Calu3 (cell line): ENCODE measurements at regions not wholly inside any gene's neighbourhood (a gene's known extent, or its start where the extent isn't known, plus 50 kb on each side); places are given as distances from the start of the nearest gene placed in this dataset.

ENCODE experiments used
- BruUV-seq: library from RNA; stranded (reverse); fragments of 400-500 nt; replicated peaks from 2 replicates; lab custom pipeline; 2021; lab: Mats Ljungman, UMichigan
- CTCF ChIA-PET: fragments of 300-600 bp; sonication (Branson Sonifier 250); formaldehyde crosslinking; loops from one replicate; lab custom pipeline; 2022; ENCODE audit warnings: antibody characterized with exemption; lab: Charles Lee
- DNase-seq: peaks from one replicate; pipeline ENCODE4 v3.0.0; 2022
- H3K27ac Mint-ChIP-seq: one replicate; pipeline ENCODE4 v1.8.0; 2022; ENCODE audit warnings: mixed read lengths; ENCODE audit not compliant: unreplicated experiment
- H3K27me3 Mint-ChIP-seq: one replicate; pipeline ENCODE4 v1.8.0; 2022; ENCODE audit warnings: mixed read lengths; ENCODE audit not compliant: unreplicated experiment
- H3K36me3 Mint-ChIP-seq: one replicate; pipeline ENCODE4 v1.8.0; 2022; ENCODE audit warnings: mild to moderate bottlenecking, moderate library complexity, mixed read lengths; ENCODE audit not compliant: insufficient read depth, unreplicated experiment
- H3K4me1 Mint-ChIP-seq: one replicate; pipeline ENCODE4 v1.8.0; 2022; ENCODE audit warnings: mild to moderate bottlenecking, low read depth, mixed read lengths; ENCODE audit not compliant: unreplicated experiment
- H3K4me3 Mint-ChIP-seq: one replicate; pipeline ENCODE4 v1.8.0; 2022; ENCODE audit warnings: mild to moderate bottlenecking, low read depth, moderate library complexity, mixed read lengths; ENCODE audit not compliant: unreplicated experiment
- H3K9me3 Mint-ChIP-seq: one replicate; pipeline ENCODE4 v1.8.0; 2022; ENCODE audit warnings: low read depth, mixed read lengths; ENCODE audit not compliant: unreplicated experiment
- intact Hi-C: fragments of 100-400 bp; cut with micrococcal nuclease; formaldehyde crosslinking; loops from one replicate; pipeline ENCODE4 v1.10.0; 2022; ENCODE audit not compliant: unreplicated experiment
- TF ChIP-seq, protein P1 (sequence below): fragments of 200-600 bp; IDR thresholded peaks from one replicate; pipeline ENCODE4 v1.8.0; 2022; ENCODE audit warnings: antibody characterized with exemption; ENCODE audit not compliant: unreplicated experiment

DNA sequence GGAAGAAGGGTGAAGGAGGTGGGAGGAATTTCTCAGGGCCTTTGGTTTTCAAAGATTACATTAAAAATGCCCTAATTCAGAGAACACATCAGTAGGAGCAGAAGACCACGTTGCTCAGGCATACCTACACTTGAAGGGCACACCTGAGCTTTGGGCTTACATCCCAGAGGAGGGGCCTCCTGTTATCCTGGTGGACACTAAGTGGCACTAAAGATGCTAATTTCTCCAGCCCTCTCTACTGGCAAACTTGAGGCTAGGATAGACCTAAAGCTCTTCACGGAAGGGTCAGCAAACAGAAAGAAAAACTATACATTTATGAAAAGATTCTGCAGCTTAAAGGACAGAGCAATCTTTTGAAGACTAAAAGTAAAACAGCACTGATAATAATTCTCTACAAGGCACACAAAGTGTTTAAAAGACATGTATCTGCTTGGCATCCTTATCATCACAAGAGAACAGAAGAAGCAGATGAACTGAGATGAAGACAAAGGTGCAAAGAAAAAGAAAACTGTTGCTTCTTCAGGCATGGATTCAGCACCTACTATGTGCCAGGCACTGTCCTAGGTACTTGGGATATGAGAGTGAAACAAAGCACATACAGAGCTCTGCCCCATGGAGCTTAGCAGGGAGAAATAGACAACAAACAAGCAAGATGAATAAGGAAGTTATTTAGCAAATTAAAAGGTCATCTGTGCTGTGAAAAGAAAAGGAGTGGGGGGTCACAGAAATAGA is 137.5 kb downstream of the NUAK1 start:
- Mint-ChIP-seq H3K9me3 (peaks cover 4% of the 10 kb centered on the region), H3K36me3 (no peaks in the 10 kb centered on the region), H3K4me1 (peaks cover 10% of the 10 kb centered on the region), H3K4me3 (no peak overlapping the region), H3K27me3 (peaks cover 58% of the 10 kb centered on the region), H3K27ac (no peak overlapping the region)
- no TSS peak for BruUV-seq
- DNase-seq, result no peak
- CTCF ChIA-PET, result no interaction called here
- TF ChIP-seq, protein P1, sequence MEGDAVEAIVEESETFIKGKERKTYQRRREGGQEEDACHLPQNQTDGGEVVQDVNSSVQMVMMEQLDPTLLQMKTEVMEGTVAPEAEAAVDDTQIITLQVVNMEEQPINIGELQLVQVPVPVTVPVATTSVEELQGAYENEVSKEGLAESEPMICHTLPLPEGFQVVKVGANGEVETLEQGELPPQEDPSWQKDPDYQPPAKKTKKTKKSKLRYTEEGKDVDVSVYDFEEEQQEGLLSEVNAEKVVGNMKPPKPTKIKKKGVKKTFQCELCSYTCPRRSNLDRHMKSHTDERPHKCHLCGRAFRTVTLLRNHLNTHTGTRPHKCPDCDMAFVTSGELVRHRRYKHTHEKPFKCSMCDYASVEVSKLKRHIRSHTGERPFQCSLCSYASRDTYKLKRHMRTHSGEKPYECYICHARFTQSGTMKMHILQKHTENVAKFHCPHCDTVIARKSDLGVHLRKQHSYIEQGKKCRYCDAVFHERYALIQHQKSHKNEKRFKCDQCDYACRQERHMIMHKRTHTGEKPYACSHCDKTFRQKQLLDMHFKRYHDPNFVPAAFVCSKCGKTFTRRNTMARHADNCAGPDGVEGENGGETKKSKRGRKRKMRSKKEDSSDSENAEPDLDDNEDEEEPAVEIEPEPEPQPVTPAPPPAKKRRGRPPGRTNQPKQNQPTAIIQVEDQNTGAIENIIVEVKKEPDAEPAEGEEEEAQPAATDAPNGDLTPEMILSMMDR, result no peak
- intact Hi-C loops, result no loop called here

DNA sequence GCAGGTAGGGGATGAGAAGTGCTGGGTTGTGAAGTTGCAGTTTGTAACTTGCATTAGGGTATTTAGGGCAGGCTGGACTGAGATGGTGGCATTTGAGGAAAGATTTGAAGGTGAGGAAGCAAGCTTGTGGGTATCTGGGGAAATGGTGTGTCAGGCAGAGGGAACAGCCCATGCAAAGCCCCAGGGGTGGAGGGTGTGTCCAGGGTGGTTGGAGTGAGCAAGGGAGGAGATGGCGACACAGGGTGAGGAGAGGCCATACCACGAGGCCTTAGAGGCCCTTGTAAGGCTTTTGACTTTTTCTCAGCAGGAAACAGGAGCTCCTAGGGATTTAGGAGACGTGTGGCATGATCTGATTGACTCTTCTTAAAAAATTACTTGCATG is 136.9 kb downstream of the NUAK1 start:
- H3K4me3 Mint-ChIP-seq, result no peak overlapping the region
- TF ChIP-seq, protein P1, result no peak
- BruUV-seq, result no TSS peak
- DNase-seq, result no peak
- intact Hi-C loops, result no loop called here
- H3K9me3 Mint-ChIP-seq, result peaks cover 4% of the 10 kb centered on the region
- peaks cover 10% of the 10 kb centered on the region for H3K4me1 Mint-ChIP-seq
- peaks cover 63% of the 10 kb centered on the region for H3K27me3 Mint-ChIP-seq
- H3K36me3 Mint-ChIP-seq, result no peaks in the 10 kb centered on the region
- H3K27ac Mint-ChIP-seq, result no peak overlapping the region
- CTCF ChIA-PET, result interaction anchor here (0.6 kb wide), 1 partner anchor 29 kb away, joined by 3 read pairs; no protein-coding TSS in a partner anchor

DNA sequence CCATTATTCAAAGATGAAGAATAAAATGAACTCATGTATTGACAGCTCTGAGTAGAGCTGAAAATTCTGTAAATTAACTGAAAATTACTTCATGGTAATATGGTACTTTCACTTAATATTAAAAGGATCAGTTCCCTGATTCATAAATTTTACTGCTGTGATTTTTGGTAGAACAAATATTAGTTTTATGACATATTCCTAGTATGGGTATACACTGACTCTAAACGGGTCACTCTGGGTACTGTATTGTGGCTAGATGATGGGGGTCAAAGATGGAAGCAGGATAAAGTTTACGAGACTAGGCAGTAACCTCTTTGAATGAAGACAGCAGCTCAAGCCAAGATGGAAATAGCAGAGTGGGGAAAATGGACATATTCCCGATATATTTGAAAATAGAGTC is 135.5 kb downstream of the NUAK1 start:
- no peak overlapping the region for H3K27ac Mint-ChIP-seq
- no peaks in the 10 kb centered on the region for H3K36me3 Mint-ChIP-seq
- no peak for DNase-seq
- no TSS peak for BruUV-seq
- intact Hi-C loops, result no loop called here
- peaks cover 4% of the 10 kb centered on the region for H3K9me3 Mint-ChIP-seq
- H3K27me3 Mint-ChIP-seq, result peaks cover 51% of the 10 kb centered on the region
- TF ChIP-seq, protein P1, result no peak
- no peak overlapping the region for H3K4me3 Mint-ChIP-seq
- H3K4me1 Mint-ChIP-seq, result peaks cover 10% of the 10 kb centered on the region
- CTCF ChIA-PET, result no interaction called here

DNA sequence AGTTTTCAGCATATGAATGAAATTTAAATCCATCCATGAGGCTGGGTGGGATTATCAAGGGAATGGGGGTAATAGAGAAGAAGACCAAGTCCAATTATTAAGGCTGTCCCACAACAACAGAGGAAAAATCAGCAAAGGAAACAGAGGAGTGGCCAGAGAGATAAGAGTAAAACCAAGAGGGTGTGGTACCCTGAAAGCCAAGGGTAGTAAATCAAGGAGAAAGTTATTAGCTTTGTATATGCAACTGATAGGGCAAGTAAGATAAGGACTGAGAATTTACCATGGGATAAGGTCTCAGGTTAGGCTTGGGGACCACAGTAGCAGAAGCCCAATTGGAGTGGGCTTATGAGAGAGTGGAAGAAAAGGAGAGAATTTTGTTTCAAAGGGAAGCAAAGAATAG is 134.5 kb downstream of the NUAK1 start:
- DNase-seq, result no peak
- Mint-ChIP-seq H3K27me3 (peaks cover 44% of the 10 kb centered on the region), H3K36me3 (no peaks in the 10 kb centered on the region), H3K4me1 (peaks cover 10% of the 10 kb centered on the region), H3K9me3 (peaks cover 4% of the 10 kb centered on the region), H3K27ac (no peak overlapping the region), H3K4me3 (no peak overlapping the region)
- intact Hi-C loops, result no loop called here
- BruUV-seq, result no TSS peak
- CTCF ChIA-PET, result no interaction called here
- TF ChIP-seq, protein P1, result no peak
